Prostate gland (tissue), 2 donors: ENCODE measurements at regions not wholly inside any gene's neighbourhood (a gene's known extent, or its start where the extent isn't known, plus 50 kb on each side); places are given as distances from the start of the nearest gene placed in this dataset.

Experiments used
- CTCF ChIP-seq, 4 experiments: fragments of 200-600 bp in 2 of 4; fragments of 450-650 bp in 2 of 4; sonication (generic) in 2 of 4; IDR thresholded peaks; 1 replicate in 3 of 4; 2 replicates in 1 of 4; pipeline ENCODE4 v1.5.1; 2016 to 2019; ENCODE audit warnings: antibody characterized with exemption in 4 of 4, mild to moderate bottlenecking in 2 of 4, moderate library complexity in 2 of 4
- POLR2A ChIP-seq: fragments of 450-650 bp; IDR thresholded peaks from one replicate; pipeline ENCODE4 v1.6.1; 2016; ENCODE audit warnings: antibody characterized with exemption, mild to moderate bottlenecking
- POLR2AphosphoS5 ChIP-seq: sonication (generic); formaldehyde crosslinking; IDR thresholded peaks from one replicate; pipeline ENCODE4 v1.6.1; 2017; ENCODE audit warnings: antibody characterized with exemption

- TF ChIP-seq POLR2A (no peak), POLR2AphosphoS5 (no peak), CTCF (IDR thresholded peaks at IDR 0.05) (no peak)
These were observed 161.8 kb upstream of the KLF7 start for GRCh38 chr2:207327513-207327912.
